ENCODE measurements at regions not wholly inside any gene's neighbourhood (a gene's known extent, or its start where the extent isn't known, plus 50 kb on each side); places are given as distances from the start of the nearest gene placed in this dataset.

- no peak for DNase-seq
- no peaks in the 10 kb centered on the region for H3K9me3 ChIP-seq
- no peaks in the 10 kb centered on the region for H3K36me3 ChIP-seq
- WGBS, 2 donors: 90 to 91% methylated on average over 5 of the region's 5 CpGs
- no peaks in the 10 kb centered on the region for H3K27me3 ChIP-seq
- no peaks in the 10 kb centered on the region for H3K4me1 ChIP-seq
- TF ChIP-seq POLR2A (IDR thresholded peaks at IDR 0.05) (no peak), CTCF (IDR thresholded peaks at IDR 0.05) (no peak)
- no peak overlapping the region for H3K4me3 ChIP-seq (replicated peaks in 1 of 3)
- intact Hi-C loops (cut with DNase I): no loop called here
- no peak overlapping the region for H3K27ac ChIP-seq
Measured at GRCh38 chr2:67836866-67837265, 225.9 kb downstream of the C1D start.

- H3K27ac ChIP-seq: no peak overlapping the region
- intact Hi-C loops (cut with DNase I): no loop called here
- TF ChIP-seq CTCF (IDR thresholded peaks at IDR 0.05) (no peak), POLR2A (IDR thresholded peaks at IDR 0.05) (no peak)
- H3K4me3 ChIP-seq (replicated peaks in 1 of 3): no peak overlapping the region
- no peaks in the 10 kb centered on the region for H3K27me3 ChIP-seq
- WGBS, 2 donors: 91 to 97% methylated on average over 3 of the region's 3 CpGs
- no peaks in the 10 kb centered on the region for H3K9me3 ChIP-seq
- no peaks in the 10 kb centered on the region for H3K4me1 ChIP-seq
- DNase-seq: no peak
- no peaks in the 10 kb centered on the region for H3K36me3 ChIP-seq
Measured at GRCh38 chr2:67838205-67838604, 224.6 kb downstream of the C1D start.

GRCh38 chr2:67839242-67839641 lies 223.6 kb downstream of the C1D start:
- Histone ChIP-seq H3K9me3 (no peaks in the 10 kb centered on the region), H3K27me3 (no peaks in the 10 kb centered on the region), H3K36me3 (no peaks in the 10 kb centered on the region), H3K4me3 (replicated peaks in 1 of 3) (no peak overlapping the region), H3K27ac (no peak overlapping the region), H3K4me1 (no peaks in the 10 kb centered on the region)
- 93 to 95% methylated on average over 3 of the region's 3 CpGs for WGBS, 2 donors
- intact Hi-C loops (cut with DNase I): no loop called here
- TF ChIP-seq CTCF (IDR thresholded peaks at IDR 0.05): no peak
- DNase-seq: no peak

GRCh38 chr2:67839668-67840067 lies 223.1 kb downstream of the C1D start:
- H3K36me3 ChIP-seq: no peaks in the 10 kb centered on the region
- 65 to 80% methylated on average over 3 of the region's 3 CpGs for WGBS, 2 donors
- H3K4me3 ChIP-seq (replicated peaks in 1 of 3): no peak overlapping the region
- no peaks in the 10 kb centered on the region for H3K27me3 ChIP-seq
- intact Hi-C loops (cut with DNase I): no loop called here
- H3K27ac ChIP-seq: no peak overlapping the region
- TF ChIP-seq CTCF (IDR thresholded peaks at IDR 0.05) (no peak), POLR2A (IDR thresholded peaks at IDR 0.05) (no peak)
- DNase-seq: no peak
- no peaks in the 10 kb centered on the region for H3K9me3 ChIP-seq
- no peaks in the 10 kb centered on the region for H3K4me1 ChIP-seq

- peak; percentile 80 to 88 for DNase-seq
- no peaks in the 10 kb centered on the region for H3K27me3 ChIP-seq
- no peak overlapping the region for H3K27ac ChIP-seq
- H3K4me1 ChIP-seq: peaks cover under 1 to 4% of the 10 kb centered on the region in 2 donors
- 30 to 41% methylated on average over 5 of the region's 5 CpGs for WGBS, 2 donors
- intact Hi-C loops (cut with DNase I): no loop called here
- TF ChIP-seq CTCF (IDR thresholded peaks at IDR 0.05): peak in 5 of 6 experiments; percentile 27 to 98 (median 92)
- TF ChIP-seq POLR2A (IDR thresholded peaks at IDR 0.05): no peak
- no peaks in the 10 kb centered on the region for H3K9me3 ChIP-seq
- H3K36me3 ChIP-seq: no peaks in the 10 kb centered on the region
- no peak overlapping the region for H3K4me3 ChIP-seq (replicated peaks in 1 of 3)
Measured at GRCh38 chr2:67840460-67841068, 222.2 kb downstream of the C1D start.
